ENCODE measurements at regions not wholly inside any gene's neighbourhood (a gene's known extent, or its start where the extent isn't known, plus 50 kb on each side); places are given as distances from the start of the nearest gene placed in this dataset.
A peak's percentile ranks its signal among the peaks of the same experiment; 100 is the strongest.

DNA sequence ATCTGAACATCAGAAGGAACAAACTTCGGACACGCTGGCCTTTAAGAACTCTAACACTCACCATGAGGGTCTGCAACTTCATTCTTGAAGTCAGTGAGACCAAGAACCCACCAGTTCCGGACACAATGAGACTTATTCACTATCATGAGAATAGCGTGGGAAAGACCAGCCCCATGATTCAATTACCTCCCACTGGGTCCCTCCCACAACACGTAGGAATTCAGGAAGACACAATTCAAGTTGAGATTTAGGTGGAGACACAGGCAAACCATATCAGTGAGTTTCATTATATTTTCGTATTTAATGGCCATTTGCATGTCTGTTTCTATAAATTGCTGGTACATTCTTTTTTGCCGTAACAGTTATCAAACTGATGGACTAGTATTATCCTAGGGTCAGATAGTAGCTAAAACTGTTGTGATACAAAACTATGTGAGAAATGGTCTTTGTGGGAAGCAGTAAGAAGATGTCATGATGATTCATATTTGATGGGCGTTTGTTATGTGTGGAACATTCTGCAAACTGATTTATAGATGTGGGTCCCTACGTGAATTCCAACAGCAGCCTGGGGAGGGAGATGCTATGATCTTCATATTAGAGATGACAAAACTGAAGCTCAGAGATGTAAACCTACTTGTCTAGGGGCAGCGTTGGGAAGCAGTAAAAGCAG lies 282.4 kb upstream of the TMEM132C start:
- DNase-seq (ENCODE audit: insufficient read length, low spot score, missing footprints), result peak; percentile 82
- no peaks in the 10 kb centered on the region for H3K4me1 ChIP-seq (ENCODE audit: insufficient read depth, low read length)

DNA sequence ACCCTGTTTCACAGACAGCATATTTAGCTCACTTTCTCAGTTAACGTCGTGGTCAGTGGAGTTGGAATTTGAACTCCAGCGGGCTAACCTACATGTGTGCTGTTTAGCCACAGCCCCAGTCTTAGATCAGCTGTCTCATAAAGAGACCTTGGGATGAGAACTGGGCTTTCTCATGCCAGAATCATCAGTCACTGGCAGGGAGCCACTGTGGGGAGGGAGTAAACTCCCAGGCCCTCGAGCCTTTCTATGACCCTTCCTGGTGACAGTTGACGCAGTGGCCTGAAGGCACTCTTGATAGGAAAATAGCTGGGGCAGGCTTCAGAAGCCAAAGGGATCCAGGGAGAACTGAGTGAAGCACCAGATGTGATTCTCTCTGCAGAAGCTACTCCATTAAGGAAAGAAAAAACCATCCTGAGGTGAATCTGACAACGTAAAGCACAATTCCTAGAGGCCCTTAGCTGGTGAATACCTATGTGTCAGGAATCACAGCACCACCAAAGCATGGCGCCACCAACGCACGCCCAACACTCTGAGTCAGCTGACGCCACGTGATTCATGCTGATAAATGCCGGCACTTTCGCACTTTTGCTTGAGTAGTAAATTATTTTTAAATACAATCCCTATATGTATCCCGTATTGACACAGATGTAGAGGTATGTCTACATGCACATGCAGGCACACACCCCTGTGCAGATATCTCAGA lies 279.6 kb upstream of the TMEM132C start:
- H4K20me1 ChIP-seq (ENCODE audit: insufficient read depth, low read length), result no peaks in the 10 kb centered on the region
- H3K9me3 ChIP-seq (ENCODE audit: low read depth, low read length), result peaks cover 2% of the 10 kb centered on the region
- no peak overlapping the region for H3K27ac ChIP-seq (ENCODE audit: low read depth, low read length)
- no peak overlapping the region for H3K4me3 ChIP-seq (ENCODE audit: insufficient read depth, low read length)
- H2AFZ ChIP-seq (ENCODE audit: low read length), result no peak overlapping the region
- no peaks in the 10 kb centered on the region for H3K27me3 ChIP-seq (ENCODE audit: insufficient read depth, low read length)
- H3K79me2 ChIP-seq (ENCODE audit: insufficient read depth, low read length), result no peaks in the 10 kb centered on the region
- peak; percentile 88 for DNase-seq (ENCODE audit: insufficient read length, low spot score, missing footprints)
- H3K4me2 ChIP-seq (ENCODE audit: insufficient read depth, low read length), result no peak overlapping the region
- H3K4me1 ChIP-seq (ENCODE audit: insufficient read depth, low read length), result no peaks in the 10 kb centered on the region
- TF ChIP-seq, protein P1, sequence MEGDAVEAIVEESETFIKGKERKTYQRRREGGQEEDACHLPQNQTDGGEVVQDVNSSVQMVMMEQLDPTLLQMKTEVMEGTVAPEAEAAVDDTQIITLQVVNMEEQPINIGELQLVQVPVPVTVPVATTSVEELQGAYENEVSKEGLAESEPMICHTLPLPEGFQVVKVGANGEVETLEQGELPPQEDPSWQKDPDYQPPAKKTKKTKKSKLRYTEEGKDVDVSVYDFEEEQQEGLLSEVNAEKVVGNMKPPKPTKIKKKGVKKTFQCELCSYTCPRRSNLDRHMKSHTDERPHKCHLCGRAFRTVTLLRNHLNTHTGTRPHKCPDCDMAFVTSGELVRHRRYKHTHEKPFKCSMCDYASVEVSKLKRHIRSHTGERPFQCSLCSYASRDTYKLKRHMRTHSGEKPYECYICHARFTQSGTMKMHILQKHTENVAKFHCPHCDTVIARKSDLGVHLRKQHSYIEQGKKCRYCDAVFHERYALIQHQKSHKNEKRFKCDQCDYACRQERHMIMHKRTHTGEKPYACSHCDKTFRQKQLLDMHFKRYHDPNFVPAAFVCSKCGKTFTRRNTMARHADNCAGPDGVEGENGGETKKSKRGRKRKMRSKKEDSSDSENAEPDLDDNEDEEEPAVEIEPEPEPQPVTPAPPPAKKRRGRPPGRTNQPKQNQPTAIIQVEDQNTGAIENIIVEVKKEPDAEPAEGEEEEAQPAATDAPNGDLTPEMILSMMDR (IDR thresholded peaks at IDR 0.05; ENCODE audit: extremely low read depth, low read depth, low read length), result no peak
- H3K36me3 ChIP-seq (ENCODE audit: insufficient read depth, low read length), result no peaks in the 10 kb centered on the region

More for the DNA sequence above, 282.4 kb upstream of the TMEM132C start:
- TF ChIP-seq, protein P1 (IDR thresholded peaks at IDR 0.05; ENCODE audit: extremely low read depth, low read depth, low read length), result no peak
- H3K36me3 ChIP-seq (ENCODE audit: insufficient read depth, low read length), result no peaks in the 10 kb centered on the region
- H3K27me3 ChIP-seq (ENCODE audit: insufficient read depth, low read length), result no peaks in the 10 kb centered on the region
- H3K9me3 ChIP-seq (ENCODE audit: low read depth, low read length), result peaks cover 2% of the 10 kb centered on the region
- no peak overlapping the region for H3K4me3 ChIP-seq (ENCODE audit: insufficient read depth, low read length)
- no peaks in the 10 kb centered on the region for H3K79me2 ChIP-seq (ENCODE audit: insufficient read depth, low read length)
- H3K4me2 ChIP-seq (ENCODE audit: insufficient read depth, low read length), result no peak overlapping the region
- H4K20me1 ChIP-seq (ENCODE audit: insufficient read depth, low read length), result no peaks in the 10 kb centered on the region
- H2AFZ ChIP-seq (ENCODE audit: low read length), result no peak overlapping the region
- no peak overlapping the region for H3K27ac ChIP-seq (ENCODE audit: low read depth, low read length)

DNA sequence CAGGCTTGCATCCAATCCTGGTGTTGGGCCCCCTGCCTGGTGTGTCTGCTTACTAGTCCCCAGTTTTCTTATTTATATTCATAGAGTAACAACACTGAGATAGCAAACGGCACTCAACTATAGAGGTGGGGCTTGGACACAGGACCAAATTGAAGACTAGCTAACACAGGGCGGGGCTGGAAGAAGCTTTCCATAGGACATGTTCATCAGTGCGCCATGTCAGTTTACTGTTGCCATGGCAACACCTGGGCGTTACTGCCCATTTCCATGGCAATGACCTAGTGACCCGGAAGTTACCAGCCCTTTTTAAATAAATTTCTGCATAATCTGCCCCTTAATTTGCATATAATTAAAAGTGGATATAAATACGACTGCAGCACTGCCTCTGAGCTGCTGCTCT lies 275.5 kb upstream of the TMEM132C start:
- Histone ChIP-seq H3K36me3 (ENCODE audit: insufficient read depth, low read length) (no peaks in the 10 kb centered on the region), H3K79me2 (ENCODE audit: insufficient read depth, low read length) (no peaks in the 10 kb centered on the region), H3K4me3 (ENCODE audit: insufficient read depth, low read length) (no peak overlapping the region), H3K27ac (ENCODE audit: low read depth, low read length) (no peak overlapping the region), H3K9me3 (ENCODE audit: low read depth, low read length) (peaks cover 2% of the 10 kb centered on the region), H3K27me3 (ENCODE audit: insufficient read depth, low read length) (no peaks in the 10 kb centered on the region), H3K4me2 (ENCODE audit: insufficient read depth, low read length) (no peak overlapping the region), H2AFZ (ENCODE audit: low read length) (no peak overlapping the region), H3K4me1 (ENCODE audit: insufficient read depth, low read length) (no peaks in the 10 kb centered on the region), H4K20me1 (ENCODE audit: insufficient read depth, low read length) (no peaks in the 10 kb centered on the region)
- TF ChIP-seq, protein P1 (IDR thresholded peaks at IDR 0.05; ENCODE audit: extremely low read depth, low read depth, low read length), result no peak
- no peak for DNase-seq (ENCODE audit: insufficient read length, low spot score, missing footprints)

DNA sequence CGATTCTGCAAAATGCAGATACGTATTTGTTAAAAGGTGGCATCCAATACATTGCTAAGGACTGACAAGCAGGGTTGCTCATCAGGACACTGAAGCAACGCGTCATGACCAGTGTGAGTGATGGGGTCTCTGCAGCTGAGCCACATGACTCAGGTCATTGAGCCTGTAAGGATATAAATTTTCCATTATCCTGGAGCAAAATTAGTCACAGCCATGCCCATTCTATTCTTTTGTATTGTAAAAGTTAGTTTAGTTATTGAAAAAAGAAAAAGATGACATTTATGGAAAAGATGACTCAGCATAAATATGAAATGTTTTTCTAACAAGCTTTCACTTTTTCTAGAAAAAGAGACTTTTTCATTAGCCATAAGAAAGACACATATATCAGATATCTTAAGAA lies 268.0 kb upstream of the TMEM132C start:
- H4K20me1 ChIP-seq (ENCODE audit: insufficient read depth, low read length), result no peaks in the 10 kb centered on the region
- TF ChIP-seq, protein P1 (IDR thresholded peaks at IDR 0.05; ENCODE audit: extremely low read depth, low read depth, low read length), result no peak
- H3K79me2 ChIP-seq (ENCODE audit: insufficient read depth, low read length), result no peaks in the 10 kb centered on the region
- no peaks in the 10 kb centered on the region for H3K36me3 ChIP-seq (ENCODE audit: insufficient read depth, low read length)
- no peak overlapping the region for H3K4me2 ChIP-seq (ENCODE audit: insufficient read depth, low read length)
- no peak overlapping the region for H3K27ac ChIP-seq (ENCODE audit: low read depth, low read length)
- DNase-seq (ENCODE audit: insufficient read length, low spot score, missing footprints), result no peak
- no peak overlapping the region for H2AFZ ChIP-seq (ENCODE audit: low read length)
- H3K4me1 ChIP-seq (ENCODE audit: insufficient read depth, low read length), result no peaks in the 10 kb centered on the region
- no peaks in the 10 kb centered on the region for H3K27me3 ChIP-seq (ENCODE audit: insufficient read depth, low read length)
- no peaks in the 10 kb centered on the region for H3K9me3 ChIP-seq (ENCODE audit: low read depth, low read length)
- no peak overlapping the region for H3K4me3 ChIP-seq (ENCODE audit: insufficient read depth, low read length)
